K562 (cell line): ENCODE measurements at regions not wholly inside any gene's neighbourhood (a gene's known extent, or its start where the extent isn't known, plus 50 kb on each side); places are given as distances from the start of the nearest gene placed in this dataset.

Experiments
- ATAC-seq: fragments of 200-7000 bp; cut with Tn5 transposase; 3 replicates; pipeline ENCODE4 v1.9.1; 2020; ENCODE audit warnings: moderate library complexity
- BruUV-seq: library from RNA; stranded (reverse); fragments of 400-500 nt; replicated peaks from 2 replicates; lab custom pipeline; 2021; lab: Mats Ljungman, UMichigan
- CTCF ChIA-PET: fragments of 300-600 bp; formaldehyde crosslinking; extraction: SDS; loops from one replicate; lab custom pipeline; 2021; ENCODE audit warnings: low intra/inter-chr PET ratio; lab: Yijun Ruan, JAX
- POLR2A ChIA-PET: fragments of 300-600, 350-650 bp; sonication (Branson Sonifier 250); formaldehyde crosslinking; extraction: SDS; loops from one replicate; lab custom pipeline; 2021; ENCODE audit warnings: antibody characterized with exemption, inconsistent platforms; lab: Yijun Ruan, JAX
- DNase-seq, 4 experiments: peaks; one replicate each; pipeline versions ENCODE4 v3.0.0 to v3.0.0-alpha.2; 2011 to 2018; ENCODE audit warnings: low spot score in 3 of 4, mixed read lengths in 3 of 4; ENCODE audit errors: extremely low read depth in 1 of 4
- FAIRE-seq: peaks from 2 replicates; lab custom pipeline; 2011; peaks lifted over from hg19 to GRCh38; lab: Jason Lieb, UNC
- H2AFZ ChIP-seq: 2 replicates; pipeline ENCODE4 v1.6.0; 2011; ENCODE audit warnings: low read depth, low read length, control low read depth, inconsistent platforms
- H3K27ac ChIP-seq: fragments of 200-600 bp; 3 replicates; pipeline ENCODE4 v1.8.0; 2011; ENCODE audit warnings: low read depth, mild to moderate bottlenecking, control low read depth, inconsistent platforms, low read length, moderate library complexity, mixed read lengths; ENCODE audit errors: extremely low read depth
- H3K27me3 ChIP-seq, 2 experiments: fragments of 300-600 bp in 1 of 2; 2 replicates in 1 of 2; 3 replicates in 1 of 2; pipeline versions ENCODE4 v1.6.0 to v1.8.0; 2011; ENCODE audit warnings: inconsistent platforms in 2 of 2, low read length in 2 of 2, mild to moderate bottlenecking in 1 of 2, mixed read lengths in 1 of 2, moderate library complexity in 1 of 2; ENCODE audit not compliant: control insufficient read depth in 2 of 2, insufficient read depth in 2 of 2
- H3K36me3 ChIP-seq: fragments of 300-600 bp; 3 replicates; pipeline ENCODE4 v1.8.0; 2011; ENCODE audit warnings: mild to moderate bottlenecking, low read length, inconsistent platforms; ENCODE audit not compliant: control insufficient read depth, insufficient read depth
- H3K4me1 ChIP-seq, 2 experiments: fragments of 200-600 bp in 1 of 2; replicated peaks in 1 of 2; 2 replicates in 1 of 2; 3 replicates in 1 of 2; pipeline versions ENCODE4 v1.5.1 to v1.8.0; 2011; ENCODE audit warnings: inconsistent platforms in 2 of 2, low read length in 2 of 2, mild to moderate bottlenecking in 1 of 2, mixed read lengths in 1 of 2, moderate library complexity in 1 of 2; ENCODE audit not compliant: control insufficient read depth in 2 of 2, insufficient read depth in 2 of 2
- H3K4me2 ChIP-seq: 2 replicates; pipeline ENCODE4 v1.6.1; 2011; ENCODE audit warnings: low read length, control low read depth, inconsistent platforms, mixed read lengths; ENCODE audit not compliant: insufficient read depth
- H3K4me3 ChIP-seq: fragments of 200-600 bp; sonication (generic), shearing (Covaris generic); 2 replicates; pipeline ENCODE4 v1.5.1; 2016; ENCODE audit warnings: control low read depth, inconsistent platforms
- H3K79me2 ChIP-seq: fragments of 200-600 bp; 3 replicates; pipeline ENCODE4 v1.8.0; 2011; ENCODE audit warnings: low read length, inconsistent platforms; ENCODE audit not compliant: control insufficient read depth, insufficient read depth
- H3K9ac ChIP-seq, 2 experiments: 2 replicates each; pipeline versions ENCODE4 v1.6.0 to v1.6.1; 2011; ENCODE audit warnings: low read depth in 2 of 2, low read length in 2 of 2, control low read depth in 1 of 2, inconsistent platforms in 1 of 2, mild to moderate bottlenecking in 1 of 2, mixed read lengths in 1 of 2; ENCODE audit not compliant: insufficient read depth in 1 of 2
- H3K9me1 ChIP-seq: one replicate; pipeline ENCODE4 v1.6.0; 2011; ENCODE audit warnings: inconsistent platforms, mild to moderate bottlenecking, low read length, moderate library complexity; ENCODE audit not compliant: control insufficient read depth, insufficient read depth
- H3K9me3 ChIP-seq: replicated peaks from 2 replicates; pipeline ENCODE4 v1.5.1; 2011; ENCODE audit warnings: low read depth, low read length, inconsistent platforms; ENCODE audit not compliant: control insufficient read depth, insufficient read depth
- H4K20me1 ChIP-seq: replicated peaks from 2 replicates; pipeline ENCODE4 v1.6.1; 2011; ENCODE audit warnings: low read length, inconsistent platforms, mixed read lengths; ENCODE audit not compliant: control insufficient read depth, insufficient read depth
- CC2D1A ChIP-seq: fragments of 450-650 bp; IDR thresholded peaks from 2 replicates; pipeline ENCODE4 v1.6.1; 2017; ENCODE audit warnings: mild to moderate bottlenecking
- ETV6 ChIP-seq, 3 experiments: fragments of 150-350 bp in 1 of 3; sonication (generic) in 1 of 3; formaldehyde crosslinking in 1 of 3; IDR thresholded peaks; 2 replicates each; pipeline versions ENCODE4 v1.6.1 to v1.8.0; 2014 to 2022; ENCODE audit warnings: borderline replicate concordance in 2 of 3, low read depth in 2 of 3, antibody characterized with exemption in 1 of 3, low read length in 1 of 3, mild to moderate bottlenecking in 1 of 3, missing genetic modification reagents in 1 of 3
- GATA2 ChIP-seq: sonication (generic); formaldehyde crosslinking; IDR thresholded peaks from 2 replicates; pipeline ENCODE4 v1.4.0; 2020; ENCODE audit warnings: mild to moderate bottlenecking, missing genetic modification reagents
- HDAC2 ChIP-seq: fragments of 450-650 bp; IDR thresholded peaks from 2 replicates; pipeline ENCODE4 v1.6.1; 2016; ENCODE audit warnings: mild to moderate bottlenecking
- MCM5 ChIP-seq: fragments of 450-650 bp; IDR thresholded peaks from 2 replicates; pipeline ENCODE4 v1.6.1; 2016; ENCODE audit warnings: low read depth
- MXI1 ChIP-seq: IDR thresholded peaks from 2 replicates; pipeline ENCODE4 v1.6.1; 2011; ENCODE audit warnings: low read depth, mild to moderate bottlenecking, improper control_type of control experiment, low read length
- MYBL2 ChIP-seq, 2 experiments: fragments of 450-650 bp in 1 of 2; sonication (generic) in 1 of 2; formaldehyde crosslinking in 1 of 2; IDR thresholded peaks; 2 replicates each; pipeline versions ENCODE4 v1.6.1 to v1.8.1; 2017 to 2022; ENCODE audit warnings: borderline replicate concordance in 1 of 2, inconsistent platforms in 1 of 2, low read depth in 1 of 2, mild to moderate bottlenecking in 1 of 2, missing genetic modification reagents in 1 of 2, moderate library complexity in 1 of 2
- SIX5 ChIP-seq, 2 experiments: IDR thresholded peaks; 2 replicates each; pipeline ENCODE4 v1.6.1; 2011; ENCODE audit warnings: low read length in 2 of 2, borderline replicate concordance in 1 of 2, low read depth in 1 of 2, mild to moderate bottlenecking in 1 of 2, moderate library complexity in 1 of 2; ENCODE audit not compliant: insufficient read depth in 1 of 2
- SNIP1 ChIP-seq: fragments of 450-650 bp; IDR thresholded peaks from 2 replicates; pipeline ENCODE4 v1.7.1; 2017; ENCODE audit warnings: low read depth, mild to moderate bottlenecking
- SREBF2 ChIP-seq: sonication (generic); formaldehyde crosslinking; IDR thresholded peaks from 2 replicates; pipeline ENCODE4 v1.4.0; 2020; ENCODE audit warnings: mild to moderate bottlenecking, missing genetic modification reagents
- TFAM ChIP-seq: fragments of 250-450 bp; sonication (Bioruptor Pico); conservative IDR thresholded peaks from 2 replicates; pipeline ENCODE4 v1.5.0; 2021; ENCODE audit warnings: mild to moderate bottlenecking, moderate library complexity
- ZBTB17 ChIP-seq: fragments of 450-650 bp; formaldehyde crosslinking; IDR thresholded peaks from 2 replicates; pipeline ENCODE4 v1.4.0; 2020; ENCODE audit warnings: mild to moderate bottlenecking
- ZNF76 ChIP-seq: fragments of 250-450 bp; sonication (Bioruptor Pico); IDR thresholded peaks from 2 replicates; pipeline ENCODE4 v1.4.0; 2020; ENCODE audit warnings: mild to moderate bottlenecking, moderate library complexity, borderline replicate concordance
- WGBS: fragments of 100-300 bp; shearing (Covaris generic); methylation state at CpG from one replicate; pipeline ENCODE4 v1.1.6; 2016; ENCODE audit warnings: low coverage, mixed read lengths; ENCODE audit not compliant: insufficient coverage; ENCODE audit errors: missing lambda C conversion rate; 5-methylcytosine and 5-hydroxymethylcytosine counted together
- in situ Hi-C: fragments of 300-500 bp; cut with MboI; formaldehyde crosslinking; loops from 4 replicates; pipeline ENCODE4 v1.15.0; 2018; ENCODE audit warnings: inconsistent platforms, mixed read lengths
- intact Hi-C: fragments of 100-400 bp; cut with micrococcal nuclease; formaldehyde crosslinking; loops from 2 replicates; pipeline ENCODE4 v1.14.2; 2022
- TF ChIP-seq, protein P1 (sequence below): sonication (generic); formaldehyde crosslinking; IDR thresholded peaks from 2 replicates; pipeline ENCODE4 v1.8.1; 2022; ENCODE audit warnings: missing genetic modification reagents
- TF ChIP-seq, protein P2 (sequence below): sonication (generic); formaldehyde crosslinking; IDR thresholded peaks from 2 replicates; pipeline ENCODE4 v1.8.0; 2023; ENCODE audit warnings: mild to moderate bottlenecking, missing genetic modification reagents
- TF ChIP-seq, protein P3 (sequence below), 2 experiments: fragments of 450-650 bp; conservative IDR thresholded peaks; 2 replicates each; pipeline ENCODE4 v1.6.1; 2017; ENCODE audit warnings: mild to moderate bottlenecking in 2 of 2, moderate library complexity in 2 of 2

DNA sequence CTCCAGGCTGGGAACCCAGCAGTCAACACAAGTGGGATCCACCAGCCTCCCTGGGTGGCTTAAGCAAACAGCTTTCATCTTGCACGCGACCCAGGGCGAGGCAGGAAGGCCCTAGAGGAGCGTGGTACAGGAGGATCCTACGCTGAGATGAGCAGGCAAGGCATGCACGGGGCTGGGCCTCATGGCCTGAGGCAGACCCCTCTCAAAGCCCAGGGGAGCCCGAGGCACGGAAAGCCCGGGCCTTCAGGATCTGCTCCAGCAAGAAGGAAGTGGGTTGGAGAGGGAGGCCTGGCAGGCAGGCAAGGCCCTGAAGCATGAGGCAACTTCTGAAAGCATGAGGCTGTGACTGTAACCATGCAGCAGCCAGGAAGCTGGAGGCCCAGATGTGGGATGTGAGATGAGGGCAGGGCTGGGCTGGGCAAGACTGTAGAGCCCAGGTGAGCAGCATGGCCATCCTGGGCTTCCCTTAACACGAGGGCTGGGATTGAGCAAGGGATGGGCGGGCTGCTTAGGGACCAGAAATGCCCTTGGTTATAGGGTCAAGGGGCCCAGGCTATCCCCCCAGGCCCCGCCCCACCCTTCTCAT, 338.7 kb downstream of the C16orf95 start:
- 0 out of 2 replicates have a peak, but pooled peaks cover 4% of the 10 kb centered on the region for H4K20me1 ChIP-seq
- in situ Hi-C loops = no loop called here
- WGBS = 4% methylated on average over 12 of the region's 12 CpGs
- no TSS peak for BruUV-seq
- H3K4me3 ChIP-seq = no peak overlapping the region
- peaks cover 0 to 5% of the 10 kb centered on the region in 2 experiments; a peak in 4 of 5 replicates for H3K27me3 ChIP-seq
- no peaks in the 10 kb centered on the region for H3K36me3 ChIP-seq
- H3K9me1 ChIP-seq = no peaks in the 10 kb centered on the region
- FAIRE-seq = no peak
- intact Hi-C loops = no loop called here
- H3K9ac ChIP-seq = no peak overlapping the region
- no peak for ATAC-seq
- H3K4me2 ChIP-seq = no peak overlapping the region
- ChIA-PET POLR2A (no interaction called here), CTCF (no interaction called here)
- H3K79me2 ChIP-seq = no peaks in the 10 kb centered on the region
- H3K9me3 ChIP-seq = no peaks in the 10 kb centered on the region
- no peaks in the 10 kb centered on the region; a peak in 1 of 5 replicates for H3K4me1 ChIP-seq
- H2AFZ ChIP-seq = no peak overlapping the region
- TF ChIP-seq MXI1 (no peak), GATA2 (CRISPR knock-in tag) (no peak), ZBTB17 (CRISPR knock-in tag) (no peak), ETV6 (IDR thresholded peaks at IDR 0.05; ENCODE audit: borderline replicate concordance in 1 of 2, low read depth in 2 of 2, low read length in 1 of 2) (no peak), ETV6 (CRISPR knock-in tag; IDR thresholded peaks at IDR 0.05; ENCODE audit: borderline replicate concordance) (no peak), TFAM (no peak), MCM5 (no peak), SREBF2 (CRISPR knock-in tag) (no peak), SIX5 (IDR thresholded peaks at IDR 0.05; ENCODE audit: borderline replicate concordance in 1 of 2, insufficient read depth in 1 of 2, low read depth in 1 of 2, low read length in 2 of 2) (no peak), ZNF76 (CRISPR knock-in tag) (no peak), CC2D1A (no peak), MYBL2 (IDR thresholded peaks at IDR 0.05; ENCODE audit: low read depth) (no peak), MYBL2 (CRISPR knock-in tag; IDR thresholded peaks at IDR 0.05; ENCODE audit: borderline replicate concordance) (no peak), HDAC2 (no peak), SNIP1 (no peak)
- TF ChIP-seq, protein P1, sequence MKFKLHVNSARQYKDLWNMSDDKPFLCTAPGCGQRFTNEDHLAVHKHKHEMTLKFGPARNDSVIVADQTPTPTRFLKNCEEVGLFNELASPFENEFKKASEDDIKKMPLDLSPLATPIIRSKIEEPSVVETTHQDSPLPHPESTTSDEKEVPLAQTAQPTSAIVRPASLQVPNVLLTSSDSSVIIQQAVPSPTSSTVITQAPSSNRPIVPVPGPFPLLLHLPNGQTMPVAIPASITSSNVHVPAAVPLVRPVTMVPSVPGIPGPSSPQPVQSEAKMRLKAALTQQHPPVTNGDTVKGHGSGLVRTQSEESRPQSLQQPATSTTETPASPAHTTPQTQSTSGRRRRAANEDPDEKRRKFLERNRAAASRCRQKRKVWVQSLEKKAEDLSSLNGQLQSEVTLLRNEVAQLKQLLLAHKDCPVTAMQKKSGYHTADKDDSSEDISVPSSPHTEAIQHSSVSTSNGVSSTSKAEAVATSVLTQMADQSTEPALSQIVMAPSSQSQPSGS (CRISPR knock-in tag) = no peak
- TF ChIP-seq, protein P2, sequence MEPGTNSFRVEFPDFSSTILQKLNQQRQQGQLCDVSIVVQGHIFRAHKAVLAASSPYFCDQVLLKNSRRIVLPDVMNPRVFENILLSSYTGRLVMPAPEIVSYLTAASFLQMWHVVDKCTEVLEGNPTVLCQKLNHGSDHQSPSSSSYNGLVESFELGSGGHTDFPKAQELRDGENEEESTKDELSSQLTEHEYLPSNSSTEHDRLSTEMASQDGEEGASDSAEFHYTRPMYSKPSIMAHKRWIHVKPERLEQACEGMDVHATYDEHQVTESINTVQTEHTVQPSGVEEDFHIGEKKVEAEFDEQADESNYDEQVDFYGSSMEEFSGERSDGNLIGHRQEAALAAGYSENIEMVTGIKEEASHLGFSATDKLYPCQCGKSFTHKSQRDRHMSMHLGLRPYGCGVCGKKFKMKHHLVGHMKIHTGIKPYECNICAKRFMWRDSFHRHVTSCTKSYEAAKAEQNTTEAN (CRISPR knock-in tag) = no peak
- TF ChIP-seq, protein P3, sequence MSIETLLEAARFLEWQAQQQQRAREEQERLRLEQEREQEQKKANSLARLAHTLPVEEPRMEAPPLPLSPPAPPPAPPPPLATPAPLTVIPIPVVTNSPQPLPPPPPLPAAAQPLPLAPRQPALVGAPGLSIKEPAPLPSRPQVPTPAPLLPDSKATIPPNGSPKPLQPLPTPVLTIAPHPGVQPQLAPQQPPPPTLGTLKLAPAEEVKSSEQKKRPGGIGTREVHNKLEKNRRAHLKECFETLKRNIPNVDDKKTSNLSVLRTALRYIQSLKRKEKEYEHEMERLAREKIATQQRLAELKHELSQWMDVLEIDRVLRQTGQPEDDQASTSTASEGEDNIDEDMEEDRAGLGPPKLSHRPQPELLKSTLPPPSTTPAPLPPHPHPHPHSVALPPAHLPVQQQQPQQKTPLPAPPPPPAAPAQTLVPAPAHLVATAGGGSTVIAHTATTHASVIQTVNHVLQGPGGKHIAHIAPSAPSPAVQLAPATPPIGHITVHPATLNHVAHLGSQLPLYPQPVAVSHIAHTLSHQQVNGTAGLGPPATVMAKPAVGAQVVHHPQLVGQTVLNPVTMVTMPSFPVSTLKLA (conservative IDR thresholded peaks at IDR 0.05) = no peak
- no peak for DNase-seq
- no peak overlapping the region for H3K27ac ChIP-seq
